G401 (cell line): ENCODE measurements at regions not wholly inside any gene's neighbourhood (a gene's known extent, or its start where the extent isn't known, plus 50 kb on each side); places are given as distances from the start of the nearest gene placed in this dataset.

Source experiments
- DNase-seq: peaks from one replicate; pipeline ENCODE4 v3.0.0-alpha.2; 2015; ENCODE audit warnings: low spot score
- in situ Hi-C: cut with HindIII; loops from 2 replicates; pipeline ENCODE4 v1.10.0; 2016; ENCODE audit warnings: low sequenced_read_pairs, mixed read lengths

- in situ Hi-C loops: no loop called here
- no peak for DNase-seq
Observed at GRCh38 chr16:62664566-62664965, 628.3 kb upstream of the CDH8 start.

DNA sequence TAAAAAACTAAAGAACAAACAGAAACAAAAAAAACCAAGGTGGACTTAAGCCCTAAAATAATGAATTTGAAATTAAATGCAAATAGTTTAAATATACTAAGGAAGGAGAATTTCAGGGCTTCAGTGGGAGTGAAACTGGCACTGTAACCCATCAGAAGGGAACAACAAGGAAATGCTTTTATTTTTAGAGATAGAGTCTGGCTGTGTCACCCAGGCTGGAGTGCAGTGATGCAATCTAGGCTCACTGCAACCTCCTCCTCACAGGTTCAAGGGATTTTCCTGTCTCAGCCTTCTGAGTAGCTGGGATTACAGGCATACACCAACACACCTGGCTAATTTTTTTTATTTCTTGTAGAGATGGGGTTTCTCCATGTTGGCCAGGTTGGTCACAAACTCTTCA is 625.2 kb upstream of the CDH8 start:
- no peak for DNase-seq
- in situ Hi-C loops: no loop called here

DNA sequence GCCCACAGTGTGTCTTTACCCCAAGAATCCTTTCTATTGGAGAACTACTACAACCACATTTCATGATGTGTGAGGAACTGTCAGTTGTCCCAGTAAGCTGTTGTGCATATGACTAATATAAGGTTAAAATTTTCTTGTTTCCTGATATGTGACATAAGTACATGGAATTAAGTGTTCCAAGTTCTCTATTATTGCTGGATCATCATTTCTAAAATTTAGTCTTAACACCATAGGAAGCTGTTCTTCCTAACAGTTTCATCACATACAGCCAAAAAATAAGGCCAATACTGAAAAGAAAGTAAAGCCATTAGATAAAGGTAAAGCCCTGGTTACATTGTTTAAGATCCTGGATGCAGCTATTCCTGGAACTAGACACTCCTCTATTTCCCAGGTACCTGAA is 620.9 kb upstream of the CDH8 start:
- in situ Hi-C loops: no loop called here
- DNase-seq: no peak

- in situ Hi-C loops: no loop called here
- DNase-seq: no peak
Observed at GRCh38 chr16:62652441-62653120, 616.3 kb upstream of the CDH8 start.

GRCh38 chr16:62648256-62648655 is 612.0 kb upstream of the CDH8 start:
- no peak for DNase-seq
- in situ Hi-C loops: no loop called here

DNA sequence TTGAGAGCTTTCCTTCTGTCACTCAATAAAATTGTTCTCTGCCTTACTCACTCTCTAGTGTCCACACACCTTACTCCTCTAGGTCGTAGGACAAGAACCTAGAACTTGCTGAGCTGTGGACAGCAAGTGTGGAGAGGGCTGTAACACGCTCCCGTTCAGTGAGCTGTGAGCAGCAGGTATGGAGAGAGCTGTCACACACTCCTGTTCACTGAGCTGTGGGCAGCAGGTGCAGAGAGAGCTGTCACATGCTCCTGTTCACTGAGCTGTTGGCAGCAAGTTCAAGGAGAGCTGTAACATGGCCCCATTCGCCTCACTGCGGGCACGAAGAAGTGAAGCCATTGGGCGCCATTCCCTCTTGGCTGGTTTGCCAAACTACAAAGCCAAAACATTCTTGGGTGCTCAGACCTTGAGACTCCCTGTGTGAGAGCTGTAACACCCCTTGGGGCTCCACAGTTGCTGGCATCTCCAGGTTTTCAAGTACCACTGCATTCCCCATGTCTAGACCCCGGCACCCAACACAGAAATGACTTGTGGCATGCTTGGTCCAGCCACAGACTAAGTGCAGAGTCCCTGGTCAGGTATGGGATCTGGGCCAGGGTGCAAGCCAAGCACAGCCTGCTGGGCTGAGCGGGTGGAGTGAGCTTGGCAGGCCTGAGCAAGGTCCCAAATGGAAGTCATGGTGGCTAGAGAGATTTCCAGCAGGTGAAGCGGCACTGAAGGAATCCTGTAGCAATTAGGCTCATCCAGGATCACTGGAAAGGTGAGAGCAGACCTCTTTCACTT is 608.0 kb upstream of the CDH8 start:
- in situ Hi-C loops: no loop called here
- no peak for DNase-seq

DNA sequence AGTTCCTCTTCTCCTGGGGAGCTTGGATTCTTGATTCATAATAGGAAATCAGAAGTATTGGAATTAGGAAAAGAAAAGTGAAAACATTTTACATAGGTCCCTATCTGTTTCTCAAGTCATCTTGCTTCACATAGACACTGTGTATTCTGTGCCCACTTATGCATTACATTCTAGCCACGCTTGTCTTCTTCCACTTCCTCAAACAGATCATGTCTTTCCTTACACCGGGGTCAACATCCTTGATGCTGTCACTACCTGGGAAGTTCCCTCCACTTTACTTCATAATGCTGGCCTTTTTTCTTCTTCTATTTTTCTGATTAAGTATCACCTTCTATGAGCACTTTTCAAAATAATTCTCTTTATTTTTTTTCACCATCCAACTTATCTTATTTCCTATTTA is 606.4 kb upstream of the CDH8 start:
- in situ Hi-C loops: no loop called here
- no peak for DNase-seq

DNA sequence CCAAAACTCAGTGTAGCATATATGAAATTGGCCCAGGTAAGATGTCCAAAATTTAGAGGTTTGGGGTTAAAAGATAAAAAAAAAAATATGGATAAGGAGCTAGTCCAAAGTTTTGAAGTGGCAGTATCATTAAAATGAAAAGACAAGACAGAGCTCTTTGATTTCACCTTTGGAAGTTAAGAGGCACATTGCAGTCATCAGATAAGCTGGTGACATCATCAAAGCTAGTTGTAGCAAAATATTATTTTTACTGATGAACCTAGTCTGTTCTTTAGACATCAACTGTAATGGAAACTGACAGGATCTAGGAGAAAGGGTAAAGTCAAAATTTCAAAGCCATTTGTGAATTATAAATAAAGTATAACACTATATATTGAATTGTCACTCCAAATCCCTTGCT is 603.7 kb upstream of the CDH8 start:
- in situ Hi-C loops: no loop called here
- DNase-seq: no peak

GRCh38 chr16:62638964-62639870 is 603.0 kb upstream of the CDH8 start:
- in situ Hi-C loops: no loop called here
- no peak for DNase-seq

- in situ Hi-C loops: no loop called here
- no peak for DNase-seq
Observed at GRCh38 chr16:62638324-62638911, 602.2 kb upstream of the CDH8 start.

GRCh38 chr16:62625326-62625725 is 589.1 kb upstream of the CDH8 start:
- in situ Hi-C loops: no loop called here
- no peak for DNase-seq

- in situ Hi-C loops: no loop called here
- no peak for DNase-seq
Observed at GRCh38 chr16:62620275-62620674, 584.0 kb upstream of the CDH8 start.

DNA sequence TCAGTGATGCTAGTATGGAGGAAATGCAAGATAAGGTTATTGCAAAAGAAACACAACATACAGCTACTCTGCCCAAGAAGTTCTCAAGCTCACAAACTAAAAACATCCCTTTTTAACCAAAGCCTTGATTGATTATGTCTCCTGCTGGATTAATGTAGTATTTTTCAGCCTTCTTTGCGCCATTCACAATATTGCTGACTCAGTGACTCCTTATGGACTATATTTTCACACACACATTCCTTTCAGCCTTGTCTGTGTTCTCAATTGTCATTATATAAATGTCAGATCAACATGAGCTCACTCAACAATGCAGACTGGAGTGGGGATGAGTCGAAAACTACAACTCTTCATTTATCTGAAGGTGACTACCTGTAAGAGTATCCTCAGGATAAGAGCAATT is 579.3 kb upstream of the CDH8 start:
- in situ Hi-C loops: no loop called here

DNA sequence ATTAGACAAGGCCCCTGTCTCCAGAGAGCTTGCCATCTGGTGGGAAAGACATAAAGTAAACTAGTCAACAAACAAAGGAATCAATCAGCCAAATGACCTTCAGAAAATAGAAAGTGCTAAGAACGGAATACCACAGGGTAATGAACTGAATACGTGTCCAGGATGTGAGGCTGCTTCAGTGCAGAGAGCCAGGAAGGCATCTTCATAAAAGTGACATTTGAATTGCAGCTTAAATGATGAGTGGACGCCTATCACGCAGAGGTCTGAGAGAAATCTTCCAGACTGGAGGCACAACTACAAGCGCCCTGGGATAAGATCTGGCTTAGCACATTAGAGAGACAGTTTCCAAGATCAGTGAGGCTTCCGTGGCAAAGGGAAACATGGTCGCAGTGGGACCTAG is 574.1 kb upstream of the CDH8 start:
- DNase-seq: no peak
- in situ Hi-C loops: no loop called here

More for the DNA sequence above, 579.3 kb upstream of the CDH8 start:
- no peak for DNase-seq

- in situ Hi-C loops: no loop called here
- DNase-seq: no peak
Observed at GRCh38 chr16:62602790-62603189, 566.6 kb upstream of the CDH8 start.

DNA sequence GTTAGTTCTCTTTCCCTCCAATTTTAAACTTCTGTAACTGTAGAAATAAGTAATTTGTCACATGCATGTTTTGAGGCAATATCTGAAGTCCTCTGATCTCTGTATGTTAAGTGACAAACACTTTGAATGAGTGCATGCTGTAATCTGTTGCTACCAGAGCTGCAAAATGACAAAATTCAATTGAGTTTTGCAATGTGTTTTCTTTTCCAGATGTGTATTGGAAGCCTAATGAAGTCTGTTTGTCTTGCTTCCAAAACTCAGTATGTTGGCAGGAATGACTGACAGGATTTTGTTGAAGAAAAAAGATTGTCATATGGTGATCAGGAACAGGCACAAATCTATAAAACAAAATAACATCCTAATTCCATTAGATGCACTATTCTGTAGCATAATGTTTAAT is 561.6 kb upstream of the CDH8 start:
- no peak for DNase-seq
- in situ Hi-C loops: no loop called here

DNA sequence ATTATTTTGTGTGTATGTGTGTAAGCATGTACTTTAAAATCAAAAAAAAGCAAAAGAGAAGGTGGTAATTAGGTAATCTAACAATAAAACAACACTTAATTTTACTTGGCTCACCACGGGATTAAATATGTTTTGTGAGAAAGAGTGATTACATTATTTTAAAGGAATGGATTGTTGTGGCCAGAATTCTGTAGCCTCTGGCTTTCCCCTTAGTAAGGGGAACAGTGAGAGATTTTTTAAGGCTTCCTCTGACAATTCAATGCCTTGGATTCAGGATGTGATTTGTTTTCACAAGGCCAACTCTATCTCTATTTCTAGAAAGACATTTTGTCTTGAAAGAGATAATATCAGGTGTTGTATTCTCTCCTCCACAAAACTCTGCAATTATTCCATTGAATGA is 560.3 kb upstream of the CDH8 start:
- no peak for DNase-seq
- in situ Hi-C loops: no loop called here

- no peak for DNase-seq
- in situ Hi-C loops: no loop called here
Observed at GRCh38 chr16:62596125-62596524, 559.9 kb upstream of the CDH8 start.

GRCh38 chr16:62586128-62586862 is 550.1 kb upstream of the CDH8 start:
- in situ Hi-C loops: no loop called here
- DNase-seq: no peak
